ENCODE measurements at regions not wholly inside any gene's neighbourhood (a gene's known extent, or its start where the extent isn't known, plus 50 kb on each side); places are given as distances from the start of the nearest gene placed in this dataset.

DNA sequence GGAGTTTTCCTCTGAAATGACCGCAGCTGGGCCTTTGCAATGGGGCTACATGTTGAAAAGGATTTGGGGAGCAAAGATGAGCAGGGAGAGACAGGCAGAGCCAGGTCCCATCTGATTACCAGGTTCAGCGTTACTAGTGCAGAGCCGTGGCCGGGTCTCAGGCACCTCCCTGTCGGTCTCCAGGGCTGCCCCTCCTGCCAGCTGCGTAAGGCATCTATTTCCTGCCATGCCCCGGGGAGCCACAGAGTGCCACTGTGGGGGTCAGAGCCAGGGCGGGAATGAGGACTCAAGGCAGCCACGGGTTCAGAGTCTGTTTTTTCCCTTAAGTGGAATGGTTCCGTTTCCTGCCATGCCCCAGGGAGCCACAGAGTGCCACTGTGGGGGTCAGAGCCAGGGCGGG lies 382.6 kb upstream of the SHH start:
- Histone ChIP-seq H3K79me2 (ENCODE audit: insufficient read depth, low read length) (no peaks in the 10 kb centered on the region), H3K9ac (ENCODE audit: low read length) (no peak overlapping the region), H3K4me1 (ENCODE audit: insufficient read depth, low read length) (no peaks in the 10 kb centered on the region), H3K36me3 (ENCODE audit: insufficient read depth, low read length) (no peaks in the 10 kb centered on the region), H4K20me1 (ENCODE audit: insufficient read depth, low read length) (no peaks in the 10 kb centered on the region), H3K27ac (ENCODE audit: low read depth, low read length) (no peak overlapping the region), H3K4me2 (ENCODE audit: low read length) (no peak overlapping the region), H3K4me3 (ENCODE audit: insufficient read depth, low read depth, low read length) (no peak overlapping the region), H3K9me3 (ENCODE audit: insufficient read depth, low read depth, low read length) (no peaks in the 10 kb centered on the region), H2AFZ (ENCODE audit: low read depth, low read length) (no peak overlapping the region), H3K27me3 (ENCODE audit: insufficient read depth, low read length) (no peaks in the 10 kb centered on the region)
- no peak for DNase-seq (ENCODE audit: low read depth)
- no peak for FAIRE-seq
- no peak overlapping the region for H3K4me3 Mint-ChIP-seq (ENCODE audit: unreplicated experiment)
- no peaks in the 10 kb centered on the region for H3K4me1 Mint-ChIP-seq (ENCODE audit: low read depth, unreplicated experiment)
- H3K27ac Mint-ChIP-seq (ENCODE audit: unreplicated experiment) = no peak overlapping the region
- peaks cover 19% of the 10 kb centered on the region for H3K27me3 Mint-ChIP-seq (ENCODE audit: low read depth, unreplicated experiment)
- no peaks in the 10 kb centered on the region for H3K36me3 Mint-ChIP-seq (ENCODE audit: low read depth, unreplicated experiment)
- peaks cover 3% of the 10 kb centered on the region for H3K9me3 Mint-ChIP-seq (ENCODE audit: unreplicated experiment)
- TF ChIP-seq EZH2 (IDR thresholded peaks at IDR 0.05; ENCODE audit: insufficient read depth, low read length) = no peak
- TF ChIP-seq, protein P1, sequence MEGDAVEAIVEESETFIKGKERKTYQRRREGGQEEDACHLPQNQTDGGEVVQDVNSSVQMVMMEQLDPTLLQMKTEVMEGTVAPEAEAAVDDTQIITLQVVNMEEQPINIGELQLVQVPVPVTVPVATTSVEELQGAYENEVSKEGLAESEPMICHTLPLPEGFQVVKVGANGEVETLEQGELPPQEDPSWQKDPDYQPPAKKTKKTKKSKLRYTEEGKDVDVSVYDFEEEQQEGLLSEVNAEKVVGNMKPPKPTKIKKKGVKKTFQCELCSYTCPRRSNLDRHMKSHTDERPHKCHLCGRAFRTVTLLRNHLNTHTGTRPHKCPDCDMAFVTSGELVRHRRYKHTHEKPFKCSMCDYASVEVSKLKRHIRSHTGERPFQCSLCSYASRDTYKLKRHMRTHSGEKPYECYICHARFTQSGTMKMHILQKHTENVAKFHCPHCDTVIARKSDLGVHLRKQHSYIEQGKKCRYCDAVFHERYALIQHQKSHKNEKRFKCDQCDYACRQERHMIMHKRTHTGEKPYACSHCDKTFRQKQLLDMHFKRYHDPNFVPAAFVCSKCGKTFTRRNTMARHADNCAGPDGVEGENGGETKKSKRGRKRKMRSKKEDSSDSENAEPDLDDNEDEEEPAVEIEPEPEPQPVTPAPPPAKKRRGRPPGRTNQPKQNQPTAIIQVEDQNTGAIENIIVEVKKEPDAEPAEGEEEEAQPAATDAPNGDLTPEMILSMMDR (IDR thresholded peaks at IDR 0.05; ENCODE audit: insufficient read depth, low read depth, low read length) = no peak

DNA sequence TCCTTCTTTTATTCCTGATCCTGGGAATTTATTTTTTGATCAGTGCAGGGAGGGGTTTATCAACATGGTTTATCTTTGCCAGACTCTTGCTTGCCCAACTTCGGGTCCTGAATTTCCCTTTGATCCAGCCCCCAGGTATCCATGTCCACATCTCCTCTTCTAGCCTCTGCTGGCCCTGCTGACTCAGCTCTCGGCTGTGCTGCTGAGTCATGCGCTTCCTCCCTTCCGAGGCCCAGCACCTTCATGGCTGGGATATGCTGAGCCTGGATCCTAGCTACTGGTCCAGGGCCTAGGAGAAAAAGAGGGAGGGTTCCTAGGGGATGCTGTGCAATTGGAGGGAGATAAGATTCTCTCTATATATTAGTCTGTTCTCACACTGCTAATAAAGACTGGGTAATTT lies 380.7 kb upstream of the SHH start:
- Histone ChIP-seq H3K27me3 (ENCODE audit: insufficient read depth, low read length) (no peaks in the 10 kb centered on the region), H3K4me3 (ENCODE audit: insufficient read depth, low read depth, low read length) (no peak overlapping the region), H3K9me3 (ENCODE audit: insufficient read depth, low read depth, low read length) (no peaks in the 10 kb centered on the region), H3K4me2 (ENCODE audit: low read length) (no peak overlapping the region), H4K20me1 (ENCODE audit: insufficient read depth, low read length) (no peaks in the 10 kb centered on the region), H3K27ac (ENCODE audit: low read depth, low read length) (no peak overlapping the region), H3K36me3 (ENCODE audit: insufficient read depth, low read length) (no peaks in the 10 kb centered on the region), H3K4me1 (ENCODE audit: insufficient read depth, low read length) (no peaks in the 10 kb centered on the region), H3K79me2 (ENCODE audit: insufficient read depth, low read length) (no peaks in the 10 kb centered on the region), H2AFZ (ENCODE audit: low read depth, low read length) (no peak overlapping the region), H3K9ac (ENCODE audit: low read length) (no peak overlapping the region)
- Mint-ChIP-seq H3K27me3 (ENCODE audit: low read depth, unreplicated experiment) (peaks cover 11% of the 10 kb centered on the region), H3K27ac (ENCODE audit: unreplicated experiment) (no peak overlapping the region), H3K36me3 (ENCODE audit: low read depth, unreplicated experiment) (no peaks in the 10 kb centered on the region), H3K4me1 (ENCODE audit: low read depth, unreplicated experiment) (no peaks in the 10 kb centered on the region), H3K4me3 (ENCODE audit: unreplicated experiment) (no peak overlapping the region), H3K9me3 (ENCODE audit: unreplicated experiment) (peaks cover 6% of the 10 kb centered on the region)
- TF ChIP-seq EZH2 (IDR thresholded peaks at IDR 0.05; ENCODE audit: insufficient read depth, low read length) = no peak
- TF ChIP-seq, protein P1 (IDR thresholded peaks at IDR 0.05; ENCODE audit: insufficient read depth, low read depth, low read length) = no peak
- FAIRE-seq (no peak), DNase-seq (ENCODE audit: low read depth) (no peak)

DNA sequence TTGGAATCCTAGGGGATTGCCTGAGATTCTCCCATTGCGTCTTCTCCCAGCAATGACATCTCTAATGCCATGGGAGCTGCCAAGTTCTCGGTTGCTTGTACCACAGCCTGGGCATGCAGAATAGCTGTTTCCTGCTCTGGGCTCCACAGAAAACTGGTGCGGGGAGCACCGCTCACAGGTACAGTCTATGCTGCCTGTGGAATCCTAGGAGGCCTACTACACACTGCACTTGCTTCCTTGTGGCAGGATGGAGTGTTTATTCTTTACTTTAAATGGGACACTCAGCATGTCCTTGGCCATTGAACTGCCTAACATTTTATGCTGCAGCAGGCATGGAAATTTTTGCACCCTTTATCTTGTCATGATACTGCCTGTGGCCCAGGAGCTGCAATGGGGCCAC lies 378.8 kb upstream of the SHH start:
- Histone ChIP-seq H3K27me3 (ENCODE audit: insufficient read depth, low read length) (no peaks in the 10 kb centered on the region), H3K27ac (ENCODE audit: low read depth, low read length) (no peak overlapping the region), H3K4me3 (ENCODE audit: insufficient read depth, low read depth, low read length) (no peak overlapping the region), H3K9ac (ENCODE audit: low read length) (no peak overlapping the region), H3K4me1 (ENCODE audit: insufficient read depth, low read length) (no peaks in the 10 kb centered on the region), H3K36me3 (ENCODE audit: insufficient read depth, low read length) (no peaks in the 10 kb centered on the region), H2AFZ (ENCODE audit: low read depth, low read length) (no peak overlapping the region), H3K79me2 (ENCODE audit: insufficient read depth, low read length) (no peaks in the 10 kb centered on the region), H3K4me2 (ENCODE audit: low read length) (no peak overlapping the region), H4K20me1 (ENCODE audit: insufficient read depth, low read length) (no peaks in the 10 kb centered on the region), H3K9me3 (ENCODE audit: insufficient read depth, low read depth, low read length) (peaks cover 4% of the 10 kb centered on the region)
- TF ChIP-seq, protein P1 (IDR thresholded peaks at IDR 0.05; ENCODE audit: insufficient read depth, low read depth, low read length) = no peak
- TF ChIP-seq EZH2 (IDR thresholded peaks at IDR 0.05; ENCODE audit: insufficient read depth, low read length) = no peak
- Mint-ChIP-seq H3K4me1 (ENCODE audit: low read depth, unreplicated experiment) (no peaks in the 10 kb centered on the region), H3K36me3 (ENCODE audit: low read depth, unreplicated experiment) (no peaks in the 10 kb centered on the region), H3K9me3 (ENCODE audit: unreplicated experiment) (peaks cover 8% of the 10 kb centered on the region), H3K4me3 (ENCODE audit: unreplicated experiment) (no peak overlapping the region), H3K27me3 (ENCODE audit: low read depth, unreplicated experiment) (peaks cover 12% of the 10 kb centered on the region), H3K27ac (ENCODE audit: unreplicated experiment) (no peak overlapping the region)
- FAIRE-seq (no peak), DNase-seq (ENCODE audit: low read depth) (no peak)
